ENCODE measurements at regions not wholly inside any gene's neighbourhood (a gene's known extent, or its start where the extent isn't known, plus 50 kb on each side); places are given as distances from the start of the nearest gene placed in this dataset.

DNA sequence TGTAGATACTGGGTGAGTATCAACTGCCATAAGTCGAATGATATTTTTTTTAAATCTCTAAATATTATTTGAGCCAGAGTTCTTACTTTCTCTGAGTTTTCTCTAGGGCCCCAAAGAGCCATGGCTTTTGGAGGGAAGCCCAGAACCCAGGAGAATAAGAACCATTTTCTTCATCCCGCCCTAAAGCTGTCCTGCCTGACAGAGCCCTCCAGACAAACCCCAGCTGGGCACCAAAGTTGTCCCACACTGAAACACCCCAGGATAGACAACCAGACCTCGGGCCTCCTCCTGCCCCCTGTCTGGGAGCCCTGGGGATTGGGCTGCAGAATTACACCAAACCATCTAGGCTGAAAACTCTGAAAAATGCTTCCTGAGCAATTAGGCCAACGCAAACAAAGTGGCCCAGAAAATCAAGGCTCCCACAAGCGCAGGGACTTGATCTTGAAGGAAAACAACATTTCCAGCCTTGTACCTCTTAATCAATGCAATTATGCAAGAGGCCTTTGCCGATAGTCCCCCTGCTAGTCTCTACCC is 113.1 kb downstream of the RRAGC start:
- Histone ChIP-seq H3K9ac (ENCODE audit: low read length) (no peak overlapping the region), H3K4me2 (ENCODE audit: low read length) (no peak overlapping the region), H3K79me2 (ENCODE audit: insufficient read depth, low read length) (no peaks in the 10 kb centered on the region), H3K27ac (ENCODE audit: low read depth, low read length, poor library complexity, severe bottlenecking) (no peak overlapping the region), H3K9me2 (ENCODE audit: low read depth, low read length) (no peaks in the 10 kb centered on the region), H3K4me3 (ENCODE audit: low read depth, low read length, poor library complexity, severe bottlenecking) (no peak overlapping the region), H3K4me1 (ENCODE audit: insufficient read depth, low read length, severe bottlenecking) (no peaks in the 10 kb centered on the region), H3K9me3 (ENCODE audit: low read length) (no peaks in the 10 kb centered on the region), H3K36me3 (ENCODE audit: insufficient read depth, low read length) (no peaks in the 10 kb centered on the region), H3F3A (ENCODE audit: insufficient read depth, low read length) (no peaks in the 10 kb centered on the region), H2AFZ (ENCODE audit: low read length) (no peak overlapping the region), H4K20me1 (ENCODE audit: insufficient read depth, low read length) (no peaks in the 10 kb centered on the region), H3K27me3 (ENCODE audit: insufficient read depth, low read length) (no peaks in the 10 kb centered on the region)
- TF ChIP-seq EZH2 (IDR thresholded peaks at IDR 0.05; ENCODE audit: borderline replicate concordance, low read length), result no peak
- TF ChIP-seq CTCF (IDR thresholded peaks at IDR 0.05; ENCODE audit: low read length), result no peak

GRCh38 chr1:38745476-38746401 is 113.8 kb downstream of the RRAGC start:
- Histone ChIP-seq H3K4me1 (ENCODE audit: insufficient read depth, low read length, severe bottlenecking) (no peaks in the 10 kb centered on the region), H3F3A (ENCODE audit: insufficient read depth, low read length) (no peaks in the 10 kb centered on the region), H3K4me3 (ENCODE audit: low read depth, low read length, poor library complexity, severe bottlenecking) (no peak overlapping the region), H3K9ac (ENCODE audit: low read length) (no peak overlapping the region), H3K27ac (ENCODE audit: low read depth, low read length, poor library complexity, severe bottlenecking) (no peak overlapping the region), H3K36me3 (ENCODE audit: insufficient read depth, low read length) (no peaks in the 10 kb centered on the region), H3K9me2 (ENCODE audit: low read depth, low read length) (no peaks in the 10 kb centered on the region), H3K27me3 (ENCODE audit: insufficient read depth, low read length) (no peaks in the 10 kb centered on the region), H3K4me2 (ENCODE audit: low read length) (no peak overlapping the region), H3K79me2 (ENCODE audit: insufficient read depth, low read length) (no peaks in the 10 kb centered on the region), H2AFZ (ENCODE audit: low read length) (no peak overlapping the region), H4K20me1 (ENCODE audit: insufficient read depth, low read length) (no peaks in the 10 kb centered on the region), H3K9me3 (ENCODE audit: low read length) (no peaks in the 10 kb centered on the region)
- no peak for TF ChIP-seq EZH2 (IDR thresholded peaks at IDR 0.05; ENCODE audit: borderline replicate concordance, low read length)
- no peak for TF ChIP-seq CTCF (IDR thresholded peaks at IDR 0.05; ENCODE audit: low read length)

DNA sequence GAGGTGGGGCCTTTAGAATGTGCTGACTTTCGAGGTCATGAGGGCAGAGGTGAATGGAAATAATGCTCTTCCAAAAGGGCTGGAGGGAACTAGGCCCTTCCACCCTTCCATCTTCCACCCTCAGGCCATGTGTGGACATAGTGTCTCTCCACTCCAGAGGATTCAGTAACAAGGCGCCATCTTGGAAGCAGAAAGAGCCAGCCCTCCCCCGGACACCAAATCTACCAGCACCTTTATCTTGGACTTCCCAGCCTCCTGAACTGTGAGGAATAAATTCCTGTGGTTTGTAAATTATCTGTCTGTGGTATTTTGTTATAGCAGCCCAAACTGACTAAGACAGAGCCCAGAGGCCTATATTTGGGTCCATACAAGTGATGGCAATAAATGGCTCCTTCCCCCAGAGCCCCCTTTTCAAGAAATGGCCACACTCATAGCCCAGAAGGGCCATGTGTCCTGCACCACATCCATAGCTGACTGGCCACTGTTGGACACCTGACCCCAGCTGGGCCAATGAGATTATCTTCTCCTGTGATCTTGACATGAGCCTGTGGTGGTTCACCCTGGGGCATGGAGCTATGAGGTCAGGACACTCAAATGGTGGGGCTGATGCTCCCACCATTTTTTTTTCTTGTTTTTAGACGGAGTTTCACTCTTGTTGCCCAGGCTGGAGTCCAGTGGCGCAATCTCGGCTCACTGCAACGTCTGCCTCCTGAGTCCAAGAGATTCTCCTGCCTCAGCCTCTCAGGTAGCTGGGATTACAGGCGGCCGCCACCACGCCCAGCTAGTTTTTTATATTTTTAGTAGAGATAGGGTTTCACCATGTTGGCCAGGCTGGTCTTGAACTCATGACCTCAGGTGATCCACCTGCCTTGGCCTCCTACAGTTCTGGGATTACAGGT is 114.9 kb downstream of the RRAGC start:
- no peaks in the 10 kb centered on the region for H3F3A ChIP-seq (ENCODE audit: insufficient read depth, low read length)
- H3K27me3 ChIP-seq (ENCODE audit: insufficient read depth, low read length), result no peaks in the 10 kb centered on the region
- no peaks in the 10 kb centered on the region for H3K4me1 ChIP-seq (ENCODE audit: insufficient read depth, low read length, severe bottlenecking)
- no peak overlapping the region for H3K9ac ChIP-seq (ENCODE audit: low read length)
- no peak overlapping the region for H3K27ac ChIP-seq (ENCODE audit: low read depth, low read length, poor library complexity, severe bottlenecking)
- TF ChIP-seq EZH2 (IDR thresholded peaks at IDR 0.05; ENCODE audit: borderline replicate concordance, low read length), result no peak
- no peak for TF ChIP-seq CTCF (IDR thresholded peaks at IDR 0.05; ENCODE audit: low read length)
- no peaks in the 10 kb centered on the region for H3K36me3 ChIP-seq (ENCODE audit: insufficient read depth, low read length)
- H2AFZ ChIP-seq (ENCODE audit: low read length), result no peak overlapping the region
- H3K4me2 ChIP-seq (ENCODE audit: low read length), result no peak overlapping the region
- no peaks in the 10 kb centered on the region for H3K9me3 ChIP-seq (ENCODE audit: low read length)
- H4K20me1 ChIP-seq (ENCODE audit: insufficient read depth, low read length), result no peaks in the 10 kb centered on the region
- H3K9me2 ChIP-seq (ENCODE audit: low read depth, low read length), result no peaks in the 10 kb centered on the region
- no peak overlapping the region for H3K4me3 ChIP-seq (ENCODE audit: low read depth, low read length, poor library complexity, severe bottlenecking)
- H3K79me2 ChIP-seq (ENCODE audit: insufficient read depth, low read length), result no peaks in the 10 kb centered on the region

All from OCI-LY1 (cell line).